Occipital lobe (tissue), 1 donor: ENCODE measurements at regions not wholly inside any gene's neighbourhood (a gene's known extent, or its start where the extent isn't known, plus 50 kb on each side); places are given as distances from the start of the nearest gene placed in this dataset.

Source experiments
- DNase-seq: peaks from one replicate; lab custom pipeline; 2025; lab: John Stamatoyannopoulos, UW

DNA sequence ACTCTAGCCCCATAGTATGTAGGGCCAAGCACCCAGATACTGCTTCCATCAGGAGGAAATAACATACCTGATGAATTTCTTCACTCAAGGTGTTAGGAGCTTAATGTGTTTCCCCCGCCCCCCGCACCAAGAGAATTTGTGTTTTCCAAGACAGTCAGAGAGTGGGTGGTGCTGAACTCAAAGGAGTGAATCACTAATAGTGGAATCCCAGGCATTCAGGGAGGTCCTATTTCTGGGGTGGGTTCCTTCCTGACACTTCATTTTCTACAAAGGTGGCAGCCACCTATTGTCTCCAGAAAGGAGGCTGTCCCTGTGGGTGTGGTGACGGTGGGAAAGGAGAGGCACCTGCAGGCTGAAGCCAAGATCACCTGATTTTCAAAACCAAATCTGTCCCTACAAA, 50.8 kb upstream of the ELF5 start:
- DNase-seq, result no peak

DNA sequence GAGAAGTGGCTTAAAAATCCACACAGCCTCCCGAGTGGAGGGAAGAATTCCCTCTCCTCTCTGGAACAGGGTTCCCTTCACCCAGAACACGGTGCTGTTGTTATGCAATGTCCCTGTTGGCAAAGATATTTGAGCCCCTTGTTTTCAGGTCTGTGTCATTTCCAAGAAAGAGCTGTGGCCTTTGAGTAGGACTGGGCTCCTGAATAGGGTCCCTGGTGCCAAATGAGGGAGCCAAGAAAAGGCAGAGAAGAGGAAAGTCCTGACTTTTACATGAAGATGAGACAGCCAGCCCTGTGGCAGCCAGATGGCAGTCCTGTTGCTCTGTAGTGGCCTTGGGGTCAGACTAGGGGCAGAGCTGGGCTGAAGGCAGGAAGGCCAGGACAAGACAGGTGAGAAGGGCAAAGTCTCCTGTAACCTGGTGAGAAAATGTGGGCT, 51.2 kb upstream of the ELF5 start:
- peak; percentile 25 for DNase-seq

DNA sequence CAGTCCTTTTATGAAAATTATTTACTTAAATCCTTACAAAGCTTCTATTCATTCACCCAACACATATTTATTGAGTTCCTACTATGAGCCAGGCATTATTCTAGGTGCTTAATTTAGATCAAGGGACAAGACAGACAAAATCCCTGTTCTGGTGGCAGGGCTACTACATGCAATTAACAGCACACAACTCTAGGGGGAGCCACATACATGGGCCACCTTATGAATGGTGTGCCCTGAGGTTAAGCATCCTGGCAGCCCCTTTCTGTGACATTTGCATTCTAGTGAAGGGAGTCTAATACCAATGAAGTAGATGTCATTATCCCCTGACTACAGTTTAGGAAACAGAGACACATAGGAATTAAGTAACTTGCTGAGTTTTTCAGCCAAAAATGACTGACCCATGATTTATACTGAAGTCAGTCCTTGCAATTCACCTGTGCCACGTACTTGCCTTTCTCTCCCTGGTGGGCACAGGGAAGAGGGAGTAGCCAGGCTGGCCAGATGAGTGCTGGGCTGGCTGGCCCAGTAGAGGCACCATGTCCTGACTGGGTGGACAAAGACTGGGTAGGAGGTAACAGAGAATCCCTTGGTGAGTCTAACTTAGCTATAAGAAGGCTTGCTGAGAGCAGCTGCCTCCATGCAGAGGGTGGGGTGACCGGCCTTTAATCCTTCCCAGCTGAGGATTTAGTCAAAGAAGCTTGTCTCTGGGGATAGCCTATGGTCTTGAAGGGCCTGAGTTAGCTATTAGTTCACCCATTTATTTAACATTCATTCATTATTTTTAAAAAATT, 52.0 kb upstream of the ELF5 start:
- no peak for DNase-seq

DNA sequence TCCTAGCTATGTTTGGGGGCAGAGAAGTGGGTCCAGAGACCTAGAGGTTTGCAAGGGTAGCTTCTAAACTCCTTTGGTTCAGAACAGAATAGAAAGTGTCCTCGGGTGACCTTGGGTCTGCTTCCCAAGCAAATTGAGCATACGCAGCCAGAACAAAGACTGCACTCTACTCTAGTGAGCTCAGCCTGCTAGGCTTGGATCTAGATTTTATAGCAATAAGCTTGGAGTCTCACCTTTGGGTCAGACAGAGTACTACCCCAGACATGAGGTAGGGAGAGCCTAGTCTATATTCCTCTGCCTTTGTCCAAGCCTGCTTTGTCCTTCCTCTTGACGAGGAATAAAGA, 52.6 kb upstream of the ELF5 start:
- DNase-seq, result no peak

DNA sequence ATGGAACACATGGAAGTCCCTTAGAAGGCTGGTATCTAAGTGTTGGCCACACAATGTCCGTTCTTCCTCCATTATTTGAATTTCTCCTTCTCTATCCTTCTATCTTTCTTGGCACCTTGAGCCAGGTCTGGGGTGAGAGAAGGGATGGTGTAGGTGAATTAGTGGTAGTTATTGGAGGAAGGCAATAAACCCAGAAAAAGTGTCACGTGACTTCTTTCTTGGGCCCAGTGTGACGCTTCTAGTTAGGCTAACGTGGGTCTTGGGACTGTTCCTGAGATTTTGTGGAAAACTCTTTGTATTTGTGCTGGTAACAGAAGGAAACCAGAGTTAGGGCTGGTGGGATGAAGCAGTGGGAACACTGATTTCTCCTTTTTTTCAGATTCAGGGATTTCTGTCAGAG, 53.1 kb upstream of the ELF5 start:
- DNase-seq, result no peak

DNA sequence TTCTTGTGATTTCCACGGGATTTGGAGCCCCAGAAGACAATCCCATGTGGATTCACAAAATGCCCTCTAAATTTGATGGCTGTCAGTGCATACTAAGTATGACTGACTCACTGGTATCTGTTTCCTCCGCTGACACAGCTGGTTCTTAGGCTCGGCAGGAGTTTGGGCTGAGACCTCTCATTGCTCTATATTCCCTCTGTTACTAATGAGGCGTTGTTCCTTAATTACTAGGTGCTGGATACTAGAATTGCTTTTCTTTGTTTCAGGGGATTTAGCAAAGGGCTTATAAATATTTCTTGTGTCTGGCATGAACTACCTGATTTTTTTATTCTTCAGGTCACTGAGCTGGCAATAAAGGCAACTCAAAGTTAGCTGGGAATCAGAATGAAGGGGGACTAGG, 53.2 kb upstream of the EHF start:
- DNase-seq, result no peak

DNA sequence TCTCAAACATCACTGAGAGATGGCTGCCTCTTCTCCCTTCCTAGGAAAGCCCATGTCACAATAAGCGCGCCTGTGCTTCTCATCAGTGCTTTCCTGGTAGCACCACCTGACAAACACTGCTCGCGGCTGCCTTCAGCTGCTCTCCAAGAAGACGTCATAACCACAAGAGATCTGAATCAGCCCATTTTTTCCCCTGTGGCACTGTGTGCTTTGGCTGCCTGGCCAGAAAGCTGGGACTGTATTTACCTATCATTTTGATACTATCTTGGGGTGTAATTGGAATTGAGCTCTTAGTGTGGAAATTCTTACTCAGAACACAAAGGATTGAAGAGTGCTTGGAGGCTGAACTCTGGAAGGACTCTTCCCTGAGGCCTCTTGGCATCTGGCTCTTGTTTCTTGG, 50.3 kb upstream of the EHF start:
- no peak for DNase-seq
